ENCODE measurements at regions not wholly inside any gene's neighbourhood (a gene's known extent, or its start where the extent isn't known, plus 50 kb on each side); places are given as distances from the start of the nearest gene placed in this dataset.

DNA sequence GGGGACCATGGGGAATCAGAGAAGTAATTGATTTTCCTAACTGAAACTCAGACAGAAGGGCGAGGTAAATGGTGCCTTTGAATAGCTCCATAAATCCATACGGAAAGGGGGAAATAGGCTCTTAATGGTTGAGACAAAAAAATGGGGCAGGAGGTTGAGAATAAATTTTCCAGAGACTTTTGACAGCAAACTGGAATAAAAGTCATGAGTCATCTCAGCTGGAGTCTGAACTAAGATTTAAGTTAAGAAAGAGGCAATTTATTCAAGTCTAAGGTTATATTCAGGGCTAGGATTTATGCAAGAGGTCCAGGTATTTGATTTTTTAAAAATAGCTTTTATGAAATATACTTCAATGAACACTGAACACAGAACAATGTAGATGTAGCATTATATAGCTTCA is 238.7 kb upstream of the RORA start:
- DNase-seq: no peak
- H3K36me3 ChIP-seq: no peaks in the 10 kb centered on the region
- no peak for TF ChIP-seq POLR2A (IDR thresholded peaks at IDR 0.05)
- TF ChIP-seq CTCF (IDR thresholded peaks at IDR 0.05): no peak
- intact Hi-C loops (cut with DNase I; ENCODE audit: low total_unique reads): no loop called here
- H3K4me1 ChIP-seq: no peaks in the 10 kb centered on the region
- no peaks in the 10 kb centered on the region for H3K9me3 ChIP-seq
- no peak overlapping the region for H3K27ac ChIP-seq
- no peaks in the 10 kb centered on the region for H3K27me3 ChIP-seq
- H3K4me3 ChIP-seq: no peak overlapping the region

- Histone ChIP-seq H3K36me3 (no peaks in the 10 kb centered on the region), H3K27me3 (no peaks in the 10 kb centered on the region), H3K27ac (no peak overlapping the region), H3K4me3 (no peak overlapping the region), H3K4me1 (no peaks in the 10 kb centered on the region), H3K9me3 (no peaks in the 10 kb centered on the region)
- intact Hi-C loops (cut with DNase I; ENCODE audit: low total_unique reads): no loop called here
- TF ChIP-seq POLR2A (IDR thresholded peaks at IDR 0.05): no peak
- TF ChIP-seq CTCF (IDR thresholded peaks at IDR 0.05): no peak
- DNase-seq: no peak
These were observed 230.9 kb upstream of the RORA start for GRCh38 chr15:61459785-61460707.

DNA sequence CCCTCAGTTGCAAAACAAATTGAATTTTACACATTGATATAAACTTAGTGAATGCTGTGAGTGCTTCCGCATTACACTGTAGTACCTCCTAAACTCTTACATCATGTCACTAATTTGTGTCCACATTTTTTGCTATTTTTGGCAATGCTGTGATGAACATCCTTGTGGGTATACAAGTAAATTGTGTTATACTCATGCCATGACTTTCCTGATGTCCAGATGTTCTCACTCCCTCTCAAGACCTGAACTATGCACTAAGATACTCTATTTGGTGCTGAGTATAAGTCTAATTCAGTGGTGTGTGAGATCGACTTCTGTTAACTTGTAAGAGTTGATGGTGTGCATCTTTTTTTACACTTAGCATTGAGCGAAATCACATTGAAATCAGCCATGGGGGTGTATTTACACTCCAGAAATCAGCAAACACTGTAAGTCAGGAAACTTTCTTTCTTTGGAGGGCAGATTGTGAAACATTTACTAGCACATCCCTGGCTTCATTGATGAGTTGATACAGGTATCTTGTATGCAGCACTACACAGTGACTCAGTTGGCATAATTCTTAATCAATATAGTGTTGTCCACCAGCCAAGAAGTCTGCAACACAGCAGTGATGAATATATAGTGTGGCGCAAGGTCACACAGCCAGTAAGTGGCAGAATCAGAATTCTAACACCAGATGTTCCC is 228.1 kb upstream of the RORA start:
- no peak for DNase-seq
- intact Hi-C loops (cut with DNase I; ENCODE audit: low total_unique reads): no loop called here

DNA sequence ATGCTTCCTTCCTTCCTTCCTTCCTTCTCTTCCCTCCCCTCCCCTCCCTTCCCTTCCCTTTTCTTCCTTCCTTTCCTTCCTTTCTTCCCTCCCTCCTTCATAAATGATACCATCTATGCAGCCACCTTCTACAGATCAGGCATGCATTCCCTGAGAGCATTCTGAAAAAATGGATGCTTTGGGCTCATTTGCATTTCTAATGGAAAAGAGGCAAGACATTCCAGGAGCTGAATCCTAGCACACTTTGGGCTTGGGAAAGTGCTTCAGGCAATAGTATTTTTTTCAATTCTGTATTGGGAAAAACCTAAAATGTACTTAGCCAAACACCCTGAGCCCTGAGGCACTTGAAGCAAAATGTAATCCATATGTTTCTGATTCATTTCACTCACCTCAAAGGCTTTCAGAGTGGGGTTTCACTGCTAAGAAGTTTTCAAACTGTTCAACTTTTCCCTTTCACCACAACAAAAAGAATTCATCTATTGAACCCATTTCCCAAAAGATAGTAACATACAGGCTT is 220.1 kb upstream of the RORA start:
- Histone ChIP-seq H3K36me3 (no peaks in the 10 kb centered on the region), H3K9me3 (no peaks in the 10 kb centered on the region), H3K4me3 (no peak overlapping the region), H3K27ac (no peak overlapping the region), H3K4me1 (no peaks in the 10 kb centered on the region), H3K27me3 (no peaks in the 10 kb centered on the region)
- intact Hi-C loops (cut with DNase I; ENCODE audit: low total_unique reads): no loop called here
- no peak for DNase-seq
- TF ChIP-seq POLR2A (IDR thresholded peaks at IDR 0.05): no peak
- TF ChIP-seq CTCF (IDR thresholded peaks at IDR 0.05): no peak

More for the DNA sequence above, 228.1 kb upstream of the RORA start:
- no peak overlapping the region for H3K4me3 ChIP-seq
- no peaks in the 10 kb centered on the region for H3K36me3 ChIP-seq
- H3K9me3 ChIP-seq: no peaks in the 10 kb centered on the region
- no peaks in the 10 kb centered on the region for H3K4me1 ChIP-seq
- no peak overlapping the region for H3K27ac ChIP-seq
- no peak for TF ChIP-seq POLR2A (IDR thresholded peaks at IDR 0.05)
- TF ChIP-seq CTCF (IDR thresholded peaks at IDR 0.05): no peak
- no peaks in the 10 kb centered on the region for H3K27me3 ChIP-seq

- Histone ChIP-seq H3K27ac (no peak overlapping the region), H3K4me3 (no peak overlapping the region), H3K9me3 (no peaks in the 10 kb centered on the region), H3K27me3 (no peaks in the 10 kb centered on the region), H3K36me3 (no peaks in the 10 kb centered on the region), H3K4me1 (no peaks in the 10 kb centered on the region)
- no peak for DNase-seq
- intact Hi-C loops (cut with DNase I; ENCODE audit: low total_unique reads): no loop called here
- TF ChIP-seq CTCF (IDR thresholded peaks at IDR 0.05): no peak
- TF ChIP-seq POLR2A (IDR thresholded peaks at IDR 0.05): no peak
These were observed 218.9 kb upstream of the RORA start for GRCh38 chr15:61447981-61448380.

Measured in uterus (tissue), 3 donors.